ENCODE measurements at regions not wholly inside any gene's neighbourhood (a gene's known extent, or its start where the extent isn't known, plus 50 kb on each side); places are given as distances from the start of the nearest gene placed in this dataset.
"Not testable (repeated sequence)": the region's sequence is repeated elsewhere in the genome, so short reads cannot be mapped to it uniquely, and the experiment has no call there.

GRCh38 chr12:59346248-59346647, 249.6 kb upstream of the SLC16A7 start:
- TF ChIP-seq CTCF (conservative IDR thresholded peaks at IDR 0.05) = peak; percentile 52
- TF ChIP-seq ZFX (IDR thresholded peaks at IDR 0.05) = not testable (repeated sequence)
